GM18873 (cell line): ENCODE measurements at regions not wholly inside any gene's neighbourhood (a gene's known extent, or its start where the extent isn't known, plus 50 kb on each side); places are given as distances from the start of the nearest gene placed in this dataset.
"Not testable (repeated sequence)": the region's sequence is repeated elsewhere in the genome, so short reads cannot be mapped to it uniquely, and the experiment has no call there.

Source experiments
- ATAC-seq: cut with Tn5 transposase; IDR thresholded peaks from one replicate; pipeline ENCODE4 v1.9.1; 2021; ENCODE audit warnings: mild to moderate bottlenecking, moderate library complexity, moderate number of reproducible peaks; ENCODE audit not compliant: unreplicated experiment, low FRiP score

GRCh38 chr7:115793958-115794702, 236.4 kb downstream of the TFEC start:
- ATAC-seq = no peak

GRCh38 chr7:115789901-115790300, 240.7 kb downstream of the TFEC start:
- no peak for ATAC-seq

- not testable (repeated sequence) for ATAC-seq
These were observed 241.1 kb downstream of the TFEC start for GRCh38 chr7:115789473-115789872.

GRCh38 chr7:115782696-115783490, 247.7 kb downstream of the TFEC start:
- no peak for ATAC-seq

GRCh38 chr7:115779561-115779960, 251.0 kb downstream of the TFEC start:
- no peak for ATAC-seq

- no peak for ATAC-seq
These were observed 254.6 kb downstream of the TFEC start for GRCh38 chr7:115775981-115776380.

GRCh38 chr7:115763347-115763746, 267.2 kb downstream of the TFEC start:
- no peak for ATAC-seq

- no peak for ATAC-seq
These were observed 272.5 kb downstream of the TFEC start for GRCh38 chr7:115758025-115758424.

GRCh38 chr7:115754226-115754625, 276.3 kb downstream of the TFEC start:
- ATAC-seq = no peak

- no peak for ATAC-seq
These were observed 280.6 kb downstream of the TFEC start for GRCh38 chr7:115749924-115750323.

- ATAC-seq = no peak
These were observed 282.3 kb downstream of the TFEC start for GRCh38 chr7:115748123-115748738.

GRCh38 chr7:115747174-115747573, 283.4 kb downstream of the TFEC start:
- no peak for ATAC-seq

GRCh38 chr7:115740043-115740442, 290.5 kb downstream of the TFEC start:
- ATAC-seq = no peak

- ATAC-seq = no peak
These were observed 295.9 kb downstream of the TFEC start for GRCh38 chr7:115734641-115735040.

GRCh38 chr7:115731796-115732471, 298.6 kb downstream of the TFEC start:
- no peak for ATAC-seq

- no peak for ATAC-seq
These were observed 302.0 kb downstream of the TFEC start for GRCh38 chr7:115728518-115728917.

GRCh38 chr7:115724400-115725056, 306.0 kb downstream of the TFEC start:
- ATAC-seq = no peak

- no peak for ATAC-seq
These were observed 308.1 kb downstream of the TFEC start for GRCh38 chr7:115722302-115722977.

GRCh38 chr7:115721293-115722217, 309.0 kb downstream of the TFEC start:
- ATAC-seq = no peak
